Caco-2 (cell line): ENCODE measurements at regions not wholly inside any gene's neighbourhood (a gene's known extent, or its start where the extent isn't known, plus 50 kb on each side); places are given as distances from the start of the nearest gene placed in this dataset.
A peak's percentile ranks its signal among the peaks of the same experiment; 100 is the strongest.

Experiments
- BruUV-seq: library from RNA; stranded (reverse); fragments of 400-500 nt; replicated peaks from 2 replicates; lab custom pipeline; 2021; lab: Mats Ljungman, UMichigan
- CTCF ChIA-PET: fragments of 300-600 bp; sonication (Branson Sonifier 250); formaldehyde crosslinking; loops from one replicate; lab custom pipeline; 2022; ENCODE audit warnings: antibody characterized with exemption; lab: Charles Lee
- POLR2A ChIA-PET: fragments of 300-600 bp; sonication (Branson Sonifier 250); formaldehyde crosslinking; loops from one replicate; lab custom pipeline; 2022; ENCODE audit warnings: antibody characterized with exemption; lab: Charles Lee
- DNase-seq, 2 experiments: peaks; one replicate each; pipeline versions ENCODE4 v3.0.0 to v3.0.0-alpha.2; 2020 to 2022
- H3K27me3 ChIP-seq: replicated peaks from 2 replicates; pipeline ENCODE4 v1.6.0; 2011; ENCODE audit warnings: low read length; ENCODE audit not compliant: control insufficient read depth, insufficient read depth
- H3K36me3 ChIP-seq: 2 replicates; pipeline ENCODE4 v1.5.1; 2011; ENCODE audit warnings: low read length; ENCODE audit not compliant: control insufficient read depth, insufficient read depth
- H3K4me1 ChIP-seq: fragments of 250-450 bp; sonication (Bioruptor Pico); 2 replicates; pipeline ENCODE4 v1.5.1; 2020; ENCODE audit warnings: mild to moderate bottlenecking
- H3K4me3 ChIP-seq: 2 replicates; pipeline ENCODE4 v1.5.1; 2011; ENCODE audit warnings: low read depth, mild to moderate bottlenecking, control low read depth, low read length
- H3K9me3 ChIP-seq: fragments of 250-450 bp; sonication (Bioruptor Pico); 2 replicates; pipeline ENCODE4 v1.5.1; 2020; ENCODE audit warnings: mild to moderate bottlenecking, moderate library complexity
- H3K27ac Mint-ChIP-seq: one replicate; pipeline ENCODE4 v1.8.0; 2022; ENCODE audit warnings: mixed read lengths; ENCODE audit not compliant: unreplicated experiment
- H3K27me3 Mint-ChIP-seq: one replicate; pipeline ENCODE4 v1.8.0; 2022; ENCODE audit warnings: mixed read lengths; ENCODE audit not compliant: insufficient read depth, unreplicated experiment
- H3K36me3 Mint-ChIP-seq: one replicate; pipeline ENCODE4 v1.8.0; 2022; ENCODE audit warnings: mild to moderate bottlenecking, mixed read lengths; ENCODE audit not compliant: insufficient read depth, unreplicated experiment
- H3K4me1 Mint-ChIP-seq: one replicate; pipeline ENCODE4 v1.8.0; 2022; ENCODE audit warnings: low read depth, mixed read lengths; ENCODE audit not compliant: unreplicated experiment
- H3K4me3 Mint-ChIP-seq: one replicate; pipeline ENCODE4 v1.8.0; 2022; ENCODE audit warnings: mild to moderate bottlenecking, moderate library complexity, mixed read lengths; ENCODE audit not compliant: unreplicated experiment
- H3K9me3 Mint-ChIP-seq: one replicate; pipeline ENCODE4 v1.8.0; 2022; ENCODE audit warnings: mixed read lengths; ENCODE audit not compliant: unreplicated experiment
- CTCF ChIP-seq, 2 experiments: fragments of 200-600 bp in 1 of 2; IDR thresholded peaks; 1 replicate in 1 of 2; 2 replicates in 1 of 2; pipeline versions ENCODE4 v1.5.1 to v1.8.0; 2011 to 2022; ENCODE audit warnings: antibody characterized with exemption in 1 of 2, control low read depth in 1 of 2, inconsistent platforms in 1 of 2, low read depth in 1 of 2, low read length in 1 of 2, mild to moderate bottlenecking in 1 of 2, moderate library complexity in 1 of 2; ENCODE audit not compliant: insufficient read depth in 1 of 2, severe bottlenecking in 1 of 2, unreplicated experiment in 1 of 2
- intact Hi-C: fragments of 100-400 bp; cut with micrococcal nuclease; formaldehyde crosslinking; loops from one replicate; pipeline ENCODE4 v1.10.0; 2022; ENCODE audit not compliant: unreplicated experiment

GRCh38 chr18:54764786-54765185 lies 63.5 kb upstream of the RAB27B start:
- no TSS peak for BruUV-seq
- Mint-ChIP-seq H3K4me1 (peaks cover 27% of the 10 kb centered on the region), H3K36me3 (no peaks in the 10 kb centered on the region), H3K27me3 (no peaks in the 10 kb centered on the region), H3K27ac (peak overlapping the region; percentile 34), H3K9me3 (peaks cover 9% of the 10 kb centered on the region), H3K4me3 (no peak overlapping the region)
- ChIA-PET CTCF (no interaction called here), POLR2A (no interaction called here)
- TF ChIP-seq CTCF (IDR thresholded peaks at IDR 0.05; ENCODE audit: insufficient read depth in 1 of 2, low read depth in 1 of 2, low read length in 1 of 2, severe bottlenecking in 1 of 2, unreplicated experiment in 1 of 2) = no peak
- Histone ChIP-seq H3K27me3 (no peaks in the 10 kb centered on the region), H3K36me3 (no peaks in the 10 kb centered on the region), H3K4me3 (no peak overlapping the region), H3K9me3 (no peaks in the 10 kb centered on the region), H3K4me1 (peaks cover 25% of the 10 kb centered on the region)
- intact Hi-C loops = no loop called here
- no peak for DNase-seq

- TF ChIP-seq CTCF (IDR thresholded peaks at IDR 0.05; ENCODE audit: insufficient read depth in 1 of 2, low read depth in 1 of 2, low read length in 1 of 2, severe bottlenecking in 1 of 2, unreplicated experiment in 1 of 2) = no peak
- no TSS peak for BruUV-seq
- intact Hi-C loops = no loop called here
- no peak for DNase-seq
- Mint-ChIP-seq H3K27me3 (no peaks in the 10 kb centered on the region), H3K9me3 (peaks cover 9% of the 10 kb centered on the region), H3K4me1 (peaks cover 27% of the 10 kb centered on the region), H3K4me3 (peak overlapping the region; percentile 24), H3K36me3 (no peaks in the 10 kb centered on the region), H3K27ac (peak overlapping the region; percentile 34)
- no peak overlapping the region for H3K4me3 ChIP-seq
- POLR2A ChIA-PET = no interaction called here
- no peaks in the 10 kb centered on the region for H3K36me3 ChIP-seq
- H3K27me3 ChIP-seq = no peaks in the 10 kb centered on the region
- CTCF ChIA-PET = no interaction called here
- H3K4me1 ChIP-seq = peaks cover 25% of the 10 kb centered on the region
- H3K9me3 ChIP-seq = no peaks in the 10 kb centered on the region
Observed at GRCh38 chr18:54765636-54766375, 62.5 kb upstream of the RAB27B start.

- Mint-ChIP-seq H3K9me3 (peaks cover 9% of the 10 kb centered on the region), H3K36me3 (no peaks in the 10 kb centered on the region), H3K4me3 (no peak overlapping the region), H3K27me3 (no peaks in the 10 kb centered on the region), H3K4me1 (peaks cover 27% of the 10 kb centered on the region), H3K27ac (no peak overlapping the region)
- Histone ChIP-seq H3K4me3 (no peak overlapping the region), H3K4me1 (peaks cover 25% of the 10 kb centered on the region), H3K9me3 (no peaks in the 10 kb centered on the region), H3K36me3 (no peaks in the 10 kb centered on the region), H3K27me3 (no peaks in the 10 kb centered on the region)
- no TSS peak for BruUV-seq
- intact Hi-C loops = no loop called here
- TF ChIP-seq CTCF (IDR thresholded peaks at IDR 0.05; ENCODE audit: insufficient read depth in 1 of 2, low read depth in 1 of 2, low read length in 1 of 2, severe bottlenecking in 1 of 2, unreplicated experiment in 1 of 2) = no peak
- POLR2A ChIA-PET = no interaction called here
- DNase-seq = no peak
- CTCF ChIA-PET = no interaction called here
Observed at GRCh38 chr18:54766634-54767033, 61.6 kb upstream of the RAB27B start.
